Stomach (tissue), 4 donors: ENCODE measurements at regions not wholly inside any gene's neighbourhood (a gene's known extent, or its start where the extent isn't known, plus 50 kb on each side); places are given as distances from the start of the nearest gene placed in this dataset.

Source experiments
- CTCF ChIP-seq, 7 experiments: fragments of 450-650 bp in 4 of 7; fragments of 200-600 bp in 3 of 7; sonication (generic) in 3 of 7; IDR thresholded peaks; one replicate each; pipeline ENCODE4 v1.5.1; 2016 to 2019; ENCODE audit warnings: antibody characterized with exemption in 7 of 7, control low read depth in 2 of 7, mild to moderate bottlenecking in 1 of 7
- EP300 ChIP-seq: sonication (generic); formaldehyde crosslinking; IDR thresholded peaks from one replicate; pipeline ENCODE4 v1.6.1; 2017; ENCODE audit warnings: antibody characterized with exemption
- POLR2A ChIP-seq, 4 donors: fragments of 450-650 bp; IDR thresholded peaks; one replicate each; pipeline ENCODE4 v1.6.1; 2016; ENCODE audit warnings: antibody characterized with exemption in 4 of 4, control low read depth in 2 of 4, mild to moderate bottlenecking in 1 of 4, moderate library complexity in 1 of 4

GRCh38 chr16:14369734-14370598 lies 260.1 kb downstream of the PARN start:
- TF ChIP-seq CTCF (IDR thresholded peaks at IDR 0.05) (no peak), EP300 (no peak), POLR2A (IDR thresholded peaks at IDR 0.05) (no peak)
